ENCODE measurements at regions not wholly inside any gene's neighbourhood (a gene's known extent, or its start where the extent isn't known, plus 50 kb on each side); places are given as distances from the start of the nearest gene placed in this dataset.

DNA sequence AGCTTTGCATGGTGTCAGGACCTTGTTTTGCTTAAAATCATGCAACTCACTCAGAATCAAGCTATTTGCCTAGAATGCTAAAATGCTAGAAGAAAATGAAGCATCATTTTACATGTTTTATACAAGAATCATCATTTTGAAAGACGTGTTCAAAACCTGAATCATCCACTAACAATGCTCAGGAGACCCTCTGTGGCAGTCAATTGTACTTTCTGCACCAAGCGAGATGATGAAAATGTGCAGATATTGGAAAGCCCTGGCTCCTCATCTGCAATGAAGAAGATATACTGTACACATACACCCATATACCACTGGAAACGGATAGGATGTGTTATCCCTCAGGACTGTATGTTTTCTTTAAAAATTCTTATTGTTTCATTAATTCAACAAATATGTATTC, 92.7 kb downstream of the DYRK2 start:
- H4K5ac ChIP-seq (ENCODE audit: insufficient read length, low read depth, low read length) = no peak overlapping the region
- no peaks in the 10 kb centered on the region; a peak in 1 of 7 replicates for H3K27me3 ChIP-seq (replicated peaks in 1 of 4; ENCODE audit: control insufficient read depth in 3 of 4, extremely low read depth in 1 of 4, insufficient read depth in 3 of 4, low read length in 3 of 4)
- no peak overlapping the region for H3K4ac ChIP-seq (replicated peaks; ENCODE audit: insufficient read length, low read depth, low read length)
- peaks cover 0 to 10% (median 2%) of the 10 kb centered on the region in 4 experiments; a peak in 2 of 7 replicates for H3K4me1 ChIP-seq (replicated peaks in 1 of 4; ENCODE audit: control insufficient read depth in 3 of 4, insufficient read depth in 4 of 4, low read length in 3 of 4)
- DNase-seq (ENCODE audit: low read depth in 1 of 2, low spot score in 2 of 2) (no peak), FAIRE-seq (no peak)
- H2BK12ac ChIP-seq (ENCODE audit: low read depth, low read length) = no peak overlapping the region
- H3K9me3 ChIP-seq (ENCODE audit: insufficient read depth in 2 of 2, low read depth in 1 of 2, low read length in 1 of 2) = no peaks in the 10 kb centered on the region
- H3K9ac ChIP-seq (replicated peaks in 1 of 4; ENCODE audit: extremely low read depth in 1 of 4, low read depth in 3 of 4, low read length in 3 of 4) = no peak overlapping the region
- no peaks in the 10 kb centered on the region for H3K36me3 ChIP-seq (ENCODE audit: control insufficient read depth in 2 of 4, insufficient read depth in 4 of 4, low read length in 3 of 4)
- ChIA-PET CTCF (ENCODE audit: partially characterized antibody) (interaction anchor here (1.3 kb wide), 1 partner anchor 28 kb away, joined by 3 read pairs; no protein-coding TSS in a partner anchor), POLR2A (ENCODE audit: partially characterized antibody) (no interaction called here)
- H3K23me2 ChIP-seq (ENCODE audit: low read depth, low read length) = no peaks in the 10 kb centered on the region
- H2AFZ ChIP-seq (ENCODE audit: low read length) = no peak overlapping the region
- no peak overlapping the region for H2AK5ac ChIP-seq (ENCODE audit: low read depth, low read length)
- no peak overlapping the region for H2BK15ac ChIP-seq (ENCODE audit: low read length)
- no peak overlapping the region for H2BK20ac ChIP-seq (ENCODE audit: low read length)
- H3K18ac ChIP-seq (ENCODE audit: extremely low read depth, low read length) = no peak overlapping the region
- H3K79me2 ChIP-seq (ENCODE audit: control insufficient read depth in 1 of 2, insufficient read depth in 2 of 2, low read length in 2 of 2) = no peaks in the 10 kb centered on the region
- H3K79me1 ChIP-seq (ENCODE audit: low read depth, low read length) = no peaks in the 10 kb centered on the region
- H3K56ac ChIP-seq (replicated peaks; ENCODE audit: insufficient read length, low read depth, low read length) = no peak overlapping the region
- no peak overlapping the region for H3K23ac ChIP-seq (ENCODE audit: insufficient read length)
- H4K8ac ChIP-seq (ENCODE audit: extremely low read depth, insufficient read depth, low read length) = no peak overlapping the region
- H2BK120ac ChIP-seq (replicated peaks; ENCODE audit: low read depth, low read length) = no peak overlapping the region
- H3K14ac ChIP-seq (ENCODE audit: insufficient read length) = no peak overlapping the region
- no peak overlapping the region for H3K4me3 ChIP-seq (ENCODE audit: extremely low read depth in 1 of 4, insufficient read depth in 2 of 4, low read depth in 3 of 4, low read length in 4 of 4)
- WGBS, 2 experiments (ENCODE audit: extremely low coverage in 1 of 2, insufficient coverage in 1 of 2, insufficient read length in 1 of 2, insufficient replicate concordance in 2 of 2, low coverage in 1 of 2, low lambda C conversion rate in 2 of 2, missing lambda C conversion rate in 1 of 2) = 90% methylated on average over 3 of the region's 3 CpGs; no CpG with 5 or more reads in 1 of the 2 experiments
- no peak overlapping the region for H3K27ac ChIP-seq (ENCODE audit: low read depth, low read length)
- H2BK5ac ChIP-seq (ENCODE audit: low read depth, low read length) = no peak overlapping the region
- no peaks in the 10 kb centered on the region for H4K20me1 ChIP-seq (replicated peaks in 1 of 2; ENCODE audit: control insufficient read depth in 1 of 2, insufficient read depth in 2 of 2, low read length in 2 of 2)
- no peak overlapping the region for H4K91ac ChIP-seq (replicated peaks; ENCODE audit: insufficient read length, low read length)
- no peak overlapping the region for H3K4me2 ChIP-seq (ENCODE audit: insufficient read depth in 1 of 2, low read depth in 2 of 2, low read length in 2 of 2)
- TF ChIP-seq CBX5 (IDR thresholded peaks at IDR 0.05; ENCODE audit: low read depth, low read length) (no peak), JUND (IDR thresholded peaks at IDR 0.05; ENCODE audit: low read length) (no peak), BRCA1 (IDR thresholded peaks at IDR 0.05; ENCODE audit: low read depth, low read length) (no peak), HDAC6 (IDR thresholded peaks at IDR 0.05; ENCODE audit: low read depth, low read length) (no peak), POU5F1 (IDR thresholded peaks at IDR 0.05; ENCODE audit: low read depth, low read length) (no peak)

Measured in H1 (cell line).